ENCODE measurements at regions not wholly inside any gene's neighbourhood (a gene's known extent, or its start where the extent isn't known, plus 50 kb on each side); places are given as distances from the start of the nearest gene placed in this dataset.
"Not testable (repeated sequence)": the region's sequence is repeated elsewhere in the genome, so short reads cannot be mapped to it uniquely, and the experiment has no call there.

- Histone ChIP-seq H3K36me3 (ENCODE audit: control insufficient read depth in 2 of 3, insufficient read depth in 3 of 3, low read length in 3 of 3) (no peaks in the 10 kb centered on the region), H3K4me3 (ENCODE audit: low read length in 3 of 3) (no peak overlapping the region), H3K27ac (ENCODE audit: low read depth in 2 of 2, low read length in 2 of 2) (no peak overlapping the region), H3K27me3 (ENCODE audit: control insufficient read depth, insufficient read depth, low read length) (no peaks in the 10 kb centered on the region), H3K9ac (ENCODE audit: low read length in 3 of 3) (no peak overlapping the region), H3K9me3 (ENCODE audit: control insufficient read depth in 2 of 3, insufficient read depth in 1 of 3, low read length in 3 of 3) (no peaks in the 10 kb centered on the region), H3K4me1 (ENCODE audit: control insufficient read depth in 2 of 3, insufficient read depth in 2 of 3, low read depth in 1 of 3, low read length in 3 of 3) (no peaks in the 10 kb centered on the region)
- DNase-seq (no peak), FAIRE-seq (no peak)
- intact Hi-C loops (cut with DNase I) = no loop called here
- no peak for TF ChIP-seq CTCF (IDR thresholded peaks at IDR 0.05; ENCODE audit: borderline replicate concordance, extremely low read depth, insufficient read depth)
Observed at GRCh38 chr2:210861038-210861665, 304.8 kb downstream of the CPS1 start.

- H3K9ac ChIP-seq (ENCODE audit: low read length in 3 of 3) = no peak overlapping the region
- H3K4me3 ChIP-seq (ENCODE audit: low read length in 3 of 3) = no peak overlapping the region
- intact Hi-C loops (cut with DNase I) = no loop called here
- H3K27me3 ChIP-seq (ENCODE audit: control insufficient read depth, insufficient read depth, low read length) = no peaks in the 10 kb centered on the region
- no peak for DNase-seq
- H3K27ac ChIP-seq (ENCODE audit: low read depth in 2 of 2, low read length in 2 of 2) = no peak overlapping the region
- TF ChIP-seq CTCF (IDR thresholded peaks at IDR 0.05; ENCODE audit: borderline replicate concordance, extremely low read depth, insufficient read depth) = no peak
- H3K9me3 ChIP-seq (ENCODE audit: control insufficient read depth in 2 of 3, insufficient read depth in 1 of 3, low read length in 3 of 3) = no peaks in the 10 kb centered on the region
- H3K4me1 ChIP-seq (ENCODE audit: control insufficient read depth in 2 of 3, insufficient read depth in 2 of 3, low read depth in 1 of 3, low read length in 3 of 3) = no peaks in the 10 kb centered on the region
- H3K36me3 ChIP-seq (ENCODE audit: control insufficient read depth in 2 of 3, insufficient read depth in 3 of 3, low read length in 3 of 3) = no peaks in the 10 kb centered on the region
- FAIRE-seq = no peak
Observed at GRCh38 chr2:210862283-210863065, 306.1 kb downstream of the CPS1 start.

GRCh38 chr2:210863283-210863682 is 306.9 kb downstream of the CPS1 start:
- FAIRE-seq (no peak), DNase-seq (no peak)
- no peak overlapping the region for H3K27ac ChIP-seq (ENCODE audit: low read depth in 2 of 2, low read length in 2 of 2)

GRCh38 chr2:210871566-210871965 is 315.2 kb downstream of the CPS1 start:
- H3K9ac ChIP-seq (ENCODE audit: low read length in 3 of 3); H3K27me3 ChIP-seq (ENCODE audit: control insufficient read depth, insufficient read depth, low read length); H3K36me3 ChIP-seq (ENCODE audit: control insufficient read depth in 2 of 3, insufficient read depth in 3 of 3, low read length in 3 of 3); DNase-seq; H3K4me3 ChIP-seq (ENCODE audit: low read length in 3 of 3); intact Hi-C loops (cut with DNase I); H3K4me1 ChIP-seq (ENCODE audit: control insufficient read depth in 2 of 3, insufficient read depth in 2 of 3, low read depth in 1 of 3, low read length in 3 of 3); H3K9me3 ChIP-seq (ENCODE audit: control insufficient read depth in 2 of 3, insufficient read depth in 1 of 3, low read length in 3 of 3); FAIRE-seq; H3K27ac ChIP-seq (ENCODE audit: low read depth in 2 of 2, low read length in 2 of 2): not testable (repeated sequence)

More at GRCh38 chr2:210863283-210863682, 306.9 kb downstream of the CPS1 start:
- Histone ChIP-seq H3K36me3 (ENCODE audit: control insufficient read depth in 2 of 3, insufficient read depth in 3 of 3, low read length in 3 of 3) (no peaks in the 10 kb centered on the region), H3K9ac (ENCODE audit: low read length in 3 of 3) (no peak overlapping the region), H3K4me3 (ENCODE audit: low read length in 3 of 3) (no peak overlapping the region), H3K27me3 (ENCODE audit: control insufficient read depth, insufficient read depth, low read length) (no peaks in the 10 kb centered on the region), H3K4me1 (ENCODE audit: control insufficient read depth in 2 of 3, insufficient read depth in 2 of 3, low read depth in 1 of 3, low read length in 3 of 3) (no peaks in the 10 kb centered on the region), H3K9me3 (ENCODE audit: control insufficient read depth in 2 of 3, insufficient read depth in 1 of 3, low read length in 3 of 3) (no peaks in the 10 kb centered on the region)
- intact Hi-C loops (cut with DNase I) = no loop called here
- TF ChIP-seq CTCF (IDR thresholded peaks at IDR 0.05; ENCODE audit: borderline replicate concordance, extremely low read depth, insufficient read depth) = no peak
